ENCODE measurements at regions not wholly inside any gene's neighbourhood (a gene's known extent, or its start where the extent isn't known, plus 50 kb on each side); places are given as distances from the start of the nearest gene placed in this dataset.

DNA sequence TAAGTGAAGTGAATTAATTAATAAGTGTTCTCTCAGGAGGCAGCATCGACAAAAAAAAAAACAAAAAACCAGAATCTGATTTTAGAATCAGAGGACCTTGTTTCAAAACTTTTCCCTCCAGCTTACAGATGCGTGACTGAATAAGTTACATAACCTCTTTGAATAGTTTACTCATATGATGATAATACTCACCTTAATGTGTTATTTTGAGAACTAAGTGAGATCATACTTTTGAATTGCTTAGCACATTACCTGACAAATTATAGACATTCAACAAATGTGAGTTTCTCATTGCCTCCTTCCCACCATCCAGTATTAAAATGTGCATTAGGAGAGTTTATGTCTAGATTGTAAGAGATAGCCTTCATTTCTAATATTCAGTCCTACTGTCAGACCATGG lies 94.0 kb downstream of the SOX2 start:
- Histone ChIP-seq H4K8ac (ENCODE audit: low read length) (no peak overlapping the region), H3K9ac (ENCODE audit: low read length) (no peak overlapping the region), H2AK5ac (ENCODE audit: low read length, severe bottlenecking) (no peak overlapping the region), H3K27me3 (ENCODE audit: control insufficient read depth in 1 of 2, insufficient read depth in 1 of 2, low read length in 2 of 2) (no peaks in the 10 kb centered on the region), H2AFZ (ENCODE audit: low read depth, low read length) (no peak overlapping the region), H3K14ac (ENCODE audit: low read length in 2 of 2) (no peak overlapping the region), H2BK5ac (ENCODE audit: low read depth, low read length, poor library complexity, severe bottlenecking) (no peak overlapping the region), H3K18ac (ENCODE audit: low read depth in 1 of 2, low read length in 2 of 2) (no peak overlapping the region), H2BK15ac (ENCODE audit: low read depth, poor library complexity, severe bottlenecking) (no peak overlapping the region), H3K23ac (ENCODE audit: low read length in 2 of 2) (no peak overlapping the region), H3K4me2 (ENCODE audit: low read length, poor library complexity, severe bottlenecking) (no peak overlapping the region), H2BK120ac (ENCODE audit: low read depth, low read length) (no peak overlapping the region), H3K36me3 (ENCODE audit: control insufficient read depth in 1 of 2, insufficient read depth in 2 of 2, low read depth in 1 of 2, low read length in 2 of 2) (no peaks in the 10 kb centered on the region), H4K91ac (ENCODE audit: low read length) (no peak overlapping the region), H3K4me1 (ENCODE audit: control insufficient read depth, insufficient read depth, low read depth, low read length) (no peaks in the 10 kb centered on the region), H3K79me1 (replicated peaks; ENCODE audit: low read length, poor library complexity, severe bottlenecking) (no peaks in the 10 kb centered on the region), H3K4me3 (ENCODE audit: insufficient read depth in 1 of 2, low read depth in 1 of 2, low read length in 2 of 2) (no peak overlapping the region), H3K27ac (ENCODE audit: low read length, poor library complexity, severe bottlenecking) (no peak overlapping the region), H3K4ac (ENCODE audit: low read depth in 1 of 2, low read length in 2 of 2) (no peak overlapping the region), H3K9me3 (ENCODE audit: control insufficient read depth, low read length) (no peaks in the 10 kb centered on the region), H2BK12ac (ENCODE audit: low read length in 2 of 2) (no peak overlapping the region)
- WGBS: no CpG with 5 or more reads among the region's 2 CpGs
- DNase-seq: no peak

- Histone ChIP-seq H2BK120ac (ENCODE audit: low read depth, low read length) (no peak overlapping the region), H2BK15ac (ENCODE audit: low read depth, poor library complexity, severe bottlenecking) (no peak overlapping the region), H3K36me3 (ENCODE audit: control insufficient read depth in 1 of 2, insufficient read depth in 2 of 2, low read depth in 1 of 2, low read length in 2 of 2) (no peaks in the 10 kb centered on the region), H3K4me3 (ENCODE audit: insufficient read depth in 1 of 2, low read depth in 1 of 2, low read length in 2 of 2) (no peak overlapping the region), H3K9ac (ENCODE audit: low read length) (no peak overlapping the region), H3K27ac (ENCODE audit: low read length, poor library complexity, severe bottlenecking) (no peak overlapping the region), H3K79me1 (replicated peaks; ENCODE audit: low read length, poor library complexity, severe bottlenecking) (no peaks in the 10 kb centered on the region), H2BK5ac (ENCODE audit: low read depth, low read length, poor library complexity, severe bottlenecking) (no peak overlapping the region), H2BK12ac (ENCODE audit: low read length in 2 of 2) (no peak overlapping the region), H3K27me3 (ENCODE audit: control insufficient read depth in 1 of 2, insufficient read depth in 1 of 2, low read length in 2 of 2) (no peaks in the 10 kb centered on the region), H2AFZ (ENCODE audit: low read depth, low read length) (no peak overlapping the region), H4K8ac (ENCODE audit: low read length) (no peak overlapping the region), H3K9me3 (ENCODE audit: control insufficient read depth, low read length) (no peaks in the 10 kb centered on the region), H3K4ac (ENCODE audit: low read depth in 1 of 2, low read length in 2 of 2) (no peak overlapping the region), H3K18ac (ENCODE audit: low read depth in 1 of 2, low read length in 2 of 2) (no peak overlapping the region), H2AK5ac (ENCODE audit: low read length, severe bottlenecking) (no peak overlapping the region), H3K4me1 (ENCODE audit: control insufficient read depth, insufficient read depth, low read depth, low read length) (no peaks in the 10 kb centered on the region), H3K14ac (ENCODE audit: low read length in 2 of 2) (no peak overlapping the region), H4K91ac (ENCODE audit: low read length) (no peak overlapping the region), H3K23ac (ENCODE audit: low read length in 2 of 2) (no peak overlapping the region), H3K4me2 (ENCODE audit: low read length, poor library complexity, severe bottlenecking) (no peak overlapping the region)
- WGBS: 87% methylated on average over 5 of the region's 5 CpGs
- no peak for DNase-seq
These were observed 96.3 kb downstream of the SOX2 start for GRCh38 chr3:181808053-181808452.

DNA sequence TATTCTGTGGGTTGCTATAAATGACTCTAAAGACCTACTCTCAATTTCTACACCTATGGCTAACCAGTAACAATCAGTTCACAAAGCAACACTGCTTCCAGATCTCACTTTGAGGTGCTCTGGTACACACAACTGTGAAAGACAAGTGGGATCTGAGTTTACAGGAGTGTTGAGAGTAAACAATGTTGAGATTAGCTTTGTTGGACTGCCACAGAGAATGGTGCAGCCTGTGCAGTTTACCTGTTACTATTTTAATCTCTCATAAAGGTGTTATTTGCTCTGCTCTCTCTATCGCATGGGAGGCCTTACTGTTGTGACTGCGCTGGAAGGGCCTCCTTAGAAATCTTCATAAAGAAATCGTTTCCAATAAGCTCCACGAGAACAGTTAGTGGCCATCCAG lies 112.0 kb downstream of the SOX2 start:
- Histone ChIP-seq H3K9me3 (ENCODE audit: control insufficient read depth, low read length) (no peaks in the 10 kb centered on the region), H2BK120ac (ENCODE audit: low read depth, low read length) (no peak overlapping the region), H2BK15ac (ENCODE audit: low read depth, poor library complexity, severe bottlenecking) (no peak overlapping the region), H3K14ac (ENCODE audit: low read length in 2 of 2) (no peak overlapping the region), H3K4me2 (ENCODE audit: low read length, poor library complexity, severe bottlenecking) (no peak overlapping the region), H3K23ac (ENCODE audit: low read length in 2 of 2) (no peak overlapping the region), H2AK5ac (ENCODE audit: low read length, severe bottlenecking) (no peak overlapping the region), H3K4ac (ENCODE audit: low read depth in 1 of 2, low read length in 2 of 2) (no peak overlapping the region), H4K8ac (ENCODE audit: low read length) (no peak overlapping the region), H2BK5ac (ENCODE audit: low read depth, low read length, poor library complexity, severe bottlenecking) (no peak overlapping the region), H3K4me3 (ENCODE audit: insufficient read depth in 1 of 2, low read depth in 1 of 2, low read length in 2 of 2) (no peak overlapping the region), H3K36me3 (ENCODE audit: control insufficient read depth in 1 of 2, insufficient read depth in 2 of 2, low read depth in 1 of 2, low read length in 2 of 2) (no peaks in the 10 kb centered on the region), H3K27ac (ENCODE audit: low read length, poor library complexity, severe bottlenecking) (no peak overlapping the region), H3K9ac (ENCODE audit: low read length) (no peak overlapping the region), H2AFZ (ENCODE audit: low read depth, low read length) (no peak overlapping the region), H4K91ac (ENCODE audit: low read length) (no peak overlapping the region), H3K4me1 (ENCODE audit: control insufficient read depth, insufficient read depth, low read depth, low read length) (no peaks in the 10 kb centered on the region), H3K27me3 (ENCODE audit: control insufficient read depth in 1 of 2, insufficient read depth in 1 of 2, low read length in 2 of 2) (no peaks in the 10 kb centered on the region), H3K18ac (ENCODE audit: low read depth in 1 of 2, low read length in 2 of 2) (no peak overlapping the region), H3K79me1 (replicated peaks; ENCODE audit: low read length, poor library complexity, severe bottlenecking) (no peaks in the 10 kb centered on the region), H2BK12ac (ENCODE audit: low read length in 2 of 2) (no peak overlapping the region)
- 100% methylated on average over 4 of the region's 4 CpGs for WGBS
- no peak for DNase-seq

DNA sequence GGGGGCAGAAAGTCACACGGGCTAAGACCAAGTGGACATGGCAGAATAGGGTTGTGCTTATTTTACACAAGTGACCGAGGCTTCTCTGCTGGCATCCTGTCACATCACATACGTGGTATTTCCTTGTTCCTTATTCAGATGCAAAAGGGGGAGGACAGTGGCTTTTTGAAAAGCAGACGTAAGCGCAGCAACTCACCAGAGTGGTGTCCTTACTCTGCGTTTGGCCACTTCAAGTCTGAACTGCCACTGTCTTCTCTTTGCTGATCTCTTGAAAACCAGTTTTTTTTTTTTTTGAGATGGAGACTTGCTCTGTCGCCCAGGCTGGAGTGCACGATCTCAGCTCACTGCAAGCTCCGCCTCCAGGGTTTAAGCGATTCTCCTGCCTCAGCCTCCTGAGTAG lies 113.2 kb downstream of the SOX2 start:
- Histone ChIP-seq H3K9ac (ENCODE audit: low read length) (no peak overlapping the region), H2BK120ac (ENCODE audit: low read depth, low read length) (no peak overlapping the region), H3K4me2 (ENCODE audit: low read length, poor library complexity, severe bottlenecking) (no peak overlapping the region), H2BK15ac (ENCODE audit: low read depth, poor library complexity, severe bottlenecking) (no peak overlapping the region), H2BK12ac (ENCODE audit: low read length in 2 of 2) (no peak overlapping the region), H3K79me1 (replicated peaks; ENCODE audit: low read length, poor library complexity, severe bottlenecking) (no peaks in the 10 kb centered on the region), H2AFZ (ENCODE audit: low read depth, low read length) (no peak overlapping the region), H3K27me3 (ENCODE audit: control insufficient read depth in 1 of 2, insufficient read depth in 1 of 2, low read length in 2 of 2) (no peaks in the 10 kb centered on the region), H3K14ac (ENCODE audit: low read length in 2 of 2) (no peak overlapping the region), H3K27ac (ENCODE audit: low read length, poor library complexity, severe bottlenecking) (no peak overlapping the region), H4K91ac (ENCODE audit: low read length) (no peak overlapping the region), H3K4me1 (ENCODE audit: control insufficient read depth, insufficient read depth, low read depth, low read length) (no peaks in the 10 kb centered on the region), H3K9me3 (ENCODE audit: control insufficient read depth, low read length) (no peaks in the 10 kb centered on the region), H3K4ac (ENCODE audit: low read depth in 1 of 2, low read length in 2 of 2) (no peak overlapping the region), H2AK5ac (ENCODE audit: low read length, severe bottlenecking) (no peak overlapping the region), H2BK5ac (ENCODE audit: low read depth, low read length, poor library complexity, severe bottlenecking) (no peak overlapping the region), H4K8ac (ENCODE audit: low read length) (no peak overlapping the region), H3K4me3 (ENCODE audit: insufficient read depth in 1 of 2, low read depth in 1 of 2, low read length in 2 of 2) (no peak overlapping the region), H3K36me3 (ENCODE audit: control insufficient read depth in 1 of 2, insufficient read depth in 2 of 2, low read depth in 1 of 2, low read length in 2 of 2) (no peaks in the 10 kb centered on the region), H3K18ac (ENCODE audit: low read depth in 1 of 2, low read length in 2 of 2) (no peak overlapping the region), H3K23ac (ENCODE audit: low read length in 2 of 2) (no peak overlapping the region)
- 84% methylated on average over 10 of the region's 10 CpGs for WGBS
- no peak for DNase-seq
